HG03025 (cell line): ENCODE measurements at regions not wholly inside any gene's neighbourhood (a gene's known extent, or its start where the extent isn't known, plus 50 kb on each side); places are given as distances from the start of the nearest gene placed in this dataset.
"Not testable (repeated sequence)": the region's sequence is repeated elsewhere in the genome, so short reads cannot be mapped to it uniquely, and the experiment has no call there.

Experiments used
- ATAC-seq: cut with Tn5 transposase; IDR thresholded peaks from one replicate; pipeline ENCODE4 v1.9.1; 2021; ENCODE audit warnings: mild to moderate bottlenecking, moderate library complexity; ENCODE audit not compliant: unreplicated experiment, low FRiP score

- ATAC-seq = no peak
Observed at GRCh38 chr6:122200440-122200839, 199.0 kb upstream of the HSF2 start.

- no peak for ATAC-seq
Observed at GRCh38 chr6:122202576-122203137, 196.8 kb upstream of the HSF2 start.

GRCh38 chr6:122207061-122207460, 192.4 kb upstream of the HSF2 start:
- no peak for ATAC-seq

- ATAC-seq = no peak
Observed at GRCh38 chr6:122207794-122208193, 191.7 kb upstream of the HSF2 start.

- ATAC-seq = no peak
Observed at GRCh38 chr6:122214605-122215318, 184.7 kb upstream of the HSF2 start.

- ATAC-seq = no peak
Observed at GRCh38 chr6:122220254-122220653, 179.2 kb upstream of the HSF2 start.

GRCh38 chr6:122222761-122223160, 176.7 kb upstream of the HSF2 start:
- ATAC-seq = no peak

- no peak for ATAC-seq
Observed at GRCh38 chr6:122223251-122223650, 176.2 kb upstream of the HSF2 start.

GRCh38 chr6:122238861-122239260, 160.6 kb upstream of the HSF2 start:
- no peak for ATAC-seq

GRCh38 chr6:122246906-122247658, 152.4 kb upstream of the HSF2 start:
- no peak for ATAC-seq

GRCh38 chr6:122248001-122248669, 151.3 kb upstream of the HSF2 start:
- no peak for ATAC-seq

- no peak for ATAC-seq
Observed at GRCh38 chr6:122248844-122249243, 150.6 kb upstream of the HSF2 start.

GRCh38 chr6:122258839-122259238, 140.6 kb upstream of the HSF2 start:
- ATAC-seq = no peak

- no peak for ATAC-seq
Observed at GRCh38 chr6:122264557-122264956, 134.9 kb upstream of the HSF2 start.

- no peak for ATAC-seq
Observed at GRCh38 chr6:122265755-122266154, 133.7 kb upstream of the HSF2 start.

GRCh38 chr6:122268394-122268793, 131.1 kb upstream of the HSF2 start:
- no peak for ATAC-seq

GRCh38 chr6:122276637-122277036, 122.8 kb upstream of the HSF2 start:
- ATAC-seq = no peak

GRCh38 chr6:122280105-122281021, 119.1 kb upstream of the HSF2 start:
- ATAC-seq = not testable (repeated sequence)

- no peak for ATAC-seq
Observed at GRCh38 chr6:122283884-122284283, 115.6 kb upstream of the HSF2 start.

GRCh38 chr6:122284848-122285247, 114.6 kb upstream of the HSF2 start:
- ATAC-seq = no peak
